ENCODE measurements at regions not wholly inside any gene's neighbourhood (a gene's known extent, or its start where the extent isn't known, plus 50 kb on each side); places are given as distances from the start of the nearest gene placed in this dataset.

DNA sequence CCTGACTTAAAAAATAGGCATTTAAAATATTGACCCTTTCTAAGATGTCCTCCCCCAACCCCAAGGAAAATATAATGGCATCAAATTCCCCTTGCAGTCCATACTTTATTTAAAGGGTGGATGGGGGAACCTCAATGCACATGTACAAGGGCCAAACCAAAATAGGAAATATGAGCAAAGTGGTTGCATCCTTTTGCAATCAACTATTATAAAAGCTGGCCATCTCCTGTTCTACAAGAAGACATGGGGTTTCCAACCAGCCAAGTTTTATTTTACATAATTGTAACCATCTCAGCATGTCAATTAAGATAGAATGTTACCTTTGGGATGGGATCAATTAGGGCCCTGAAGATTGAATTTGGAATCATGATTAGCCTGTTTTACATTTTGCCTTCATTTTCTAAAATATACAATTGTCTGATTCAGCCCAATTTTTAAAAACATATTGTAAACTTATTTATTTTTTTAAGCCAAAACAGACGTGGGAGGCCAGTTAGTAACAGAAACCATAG, 146.7 kb upstream of the NFIA start:
- Histone ChIP-seq H3K18ac (ENCODE audit: insufficient read length, low read depth, low read length) (no peak overlapping the region), H3K27me3 (ENCODE audit: insufficient read depth, low read length) (no peaks in the 10 kb centered on the region), H3T11ph (ENCODE audit: low read length) (no peak overlapping the region), H2BK15ac (ENCODE audit: low read depth, low read length) (no peak overlapping the region), H3K27ac (ENCODE audit: insufficient read length, low read depth, low read length) (no peak overlapping the region), H4K5ac (ENCODE audit: insufficient read length, low read depth, low read length) (no peak overlapping the region), H3K4me2 (ENCODE audit: insufficient read depth, insufficient read length, low read length) (no peak overlapping the region), H4K8ac (replicated peaks; ENCODE audit: insufficient read length, low read depth, low read length) (no peak overlapping the region), H2AK5ac (ENCODE audit: insufficient read length, low read length) (no peak overlapping the region), H3K23me2 (ENCODE audit: insufficient read length, low read depth, low read length, poor library complexity, severe bottlenecking) (no peaks in the 10 kb centered on the region), H2BK5ac (ENCODE audit: insufficient read length, low read length) (no peak overlapping the region), H3K23ac (ENCODE audit: insufficient read length, low read depth, low read length) (no peak overlapping the region), H3K56ac (ENCODE audit: insufficient read length, low read depth, low read length) (no peak overlapping the region), H2BK20ac (ENCODE audit: low read depth, low read length, poor library complexity, severe bottlenecking) (no peak overlapping the region), H3K9ac (ENCODE audit: extremely low read depth, insufficient read length, low read length) (no peak overlapping the region), H3K9me3 (ENCODE audit: control insufficient read depth, low read depth, low read length) (no peaks in the 10 kb centered on the region), H2BK12ac (ENCODE audit: insufficient read length, low read depth, low read length) (no peak overlapping the region), H3K79me1 (ENCODE audit: insufficient read depth, low read depth, low read length, poor library complexity, severe bottlenecking) (no peaks in the 10 kb centered on the region), H2BK120ac (ENCODE audit: low read depth, low read length, poor library complexity, severe bottlenecking) (no peak overlapping the region), H4K20me1 (ENCODE audit: control insufficient read depth, insufficient read depth, insufficient read length) (no peaks in the 10 kb centered on the region), H3K4me1 (ENCODE audit: insufficient read depth, low read length) (peaks cover 2% of the 10 kb centered on the region; the same call in 1 of the 2 replicates), H3K79me2 (ENCODE audit: insufficient read depth, low read length) (no peaks in the 10 kb centered on the region), H2AFZ (ENCODE audit: low read length) (no peak overlapping the region), H4K91ac (ENCODE audit: insufficient read length, low read depth, low read length) (no peak overlapping the region), H3K4ac (ENCODE audit: low read depth, low read length) (no peak overlapping the region), H3K14ac (ENCODE audit: insufficient read depth, low read length) (no peak overlapping the region)
- TF ChIP-seq, protein P1, sequence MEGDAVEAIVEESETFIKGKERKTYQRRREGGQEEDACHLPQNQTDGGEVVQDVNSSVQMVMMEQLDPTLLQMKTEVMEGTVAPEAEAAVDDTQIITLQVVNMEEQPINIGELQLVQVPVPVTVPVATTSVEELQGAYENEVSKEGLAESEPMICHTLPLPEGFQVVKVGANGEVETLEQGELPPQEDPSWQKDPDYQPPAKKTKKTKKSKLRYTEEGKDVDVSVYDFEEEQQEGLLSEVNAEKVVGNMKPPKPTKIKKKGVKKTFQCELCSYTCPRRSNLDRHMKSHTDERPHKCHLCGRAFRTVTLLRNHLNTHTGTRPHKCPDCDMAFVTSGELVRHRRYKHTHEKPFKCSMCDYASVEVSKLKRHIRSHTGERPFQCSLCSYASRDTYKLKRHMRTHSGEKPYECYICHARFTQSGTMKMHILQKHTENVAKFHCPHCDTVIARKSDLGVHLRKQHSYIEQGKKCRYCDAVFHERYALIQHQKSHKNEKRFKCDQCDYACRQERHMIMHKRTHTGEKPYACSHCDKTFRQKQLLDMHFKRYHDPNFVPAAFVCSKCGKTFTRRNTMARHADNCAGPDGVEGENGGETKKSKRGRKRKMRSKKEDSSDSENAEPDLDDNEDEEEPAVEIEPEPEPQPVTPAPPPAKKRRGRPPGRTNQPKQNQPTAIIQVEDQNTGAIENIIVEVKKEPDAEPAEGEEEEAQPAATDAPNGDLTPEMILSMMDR (conservative IDR thresholded peaks at IDR 0.05), result no peak
- peaks cover 27 to 51% of the 10 kb centered on the region in 2 experiments for H3K4me1 Mint-ChIP-seq
- WGBS (ENCODE audit: extremely low coverage, insufficient read length, low lambda C conversion rate), result no CpG with 5 or more reads among the region's 1 CpG
- no peak for DNase-seq
- H3K36me3 Mint-ChIP-seq (ENCODE audit: insufficient read depth in 1 of 3, low read depth in 3 of 3), result no peaks in the 10 kb centered on the region; a peak in 1 of 7 replicates
- peaks cover 1% of the 10 kb centered on the region for H3K27me3 Mint-ChIP-seq (ENCODE audit: low read depth)
- no peaks in the 10 kb centered on the region for H3K9me3 Mint-ChIP-seq
- H3K4me3 Mint-ChIP-seq, result no peak overlapping the region
- peak overlapping the region in 1 of 3 experiments; percentile 16; a peak in 1 of 7 replicates for H3K27ac Mint-ChIP-seq
